ENCODE measurements at regions not wholly inside any gene's neighbourhood (a gene's known extent, or its start where the extent isn't known, plus 50 kb on each side); places are given as distances from the start of the nearest gene placed in this dataset.

DNA sequence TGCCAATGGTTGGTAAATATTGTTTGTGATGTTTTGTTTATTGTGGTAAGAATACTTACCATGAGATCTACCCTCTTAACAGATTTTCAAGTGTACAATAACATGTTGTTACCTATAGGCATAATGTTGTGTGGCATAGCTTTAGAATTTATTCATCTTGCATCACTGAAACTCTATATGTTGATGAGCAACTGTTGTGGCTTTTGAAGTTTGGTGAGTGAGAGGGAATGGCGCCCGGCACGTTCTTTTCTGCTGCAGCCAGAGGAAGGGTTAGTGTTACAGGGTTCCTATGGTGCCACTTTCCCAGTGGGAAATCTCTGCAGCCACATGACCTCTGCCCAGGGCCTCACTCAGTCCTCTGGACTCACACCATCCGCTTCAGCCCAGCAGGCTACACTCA lies 342.5 kb upstream of the ADGRL2 start:
- TF ChIP-seq, protein P1, sequence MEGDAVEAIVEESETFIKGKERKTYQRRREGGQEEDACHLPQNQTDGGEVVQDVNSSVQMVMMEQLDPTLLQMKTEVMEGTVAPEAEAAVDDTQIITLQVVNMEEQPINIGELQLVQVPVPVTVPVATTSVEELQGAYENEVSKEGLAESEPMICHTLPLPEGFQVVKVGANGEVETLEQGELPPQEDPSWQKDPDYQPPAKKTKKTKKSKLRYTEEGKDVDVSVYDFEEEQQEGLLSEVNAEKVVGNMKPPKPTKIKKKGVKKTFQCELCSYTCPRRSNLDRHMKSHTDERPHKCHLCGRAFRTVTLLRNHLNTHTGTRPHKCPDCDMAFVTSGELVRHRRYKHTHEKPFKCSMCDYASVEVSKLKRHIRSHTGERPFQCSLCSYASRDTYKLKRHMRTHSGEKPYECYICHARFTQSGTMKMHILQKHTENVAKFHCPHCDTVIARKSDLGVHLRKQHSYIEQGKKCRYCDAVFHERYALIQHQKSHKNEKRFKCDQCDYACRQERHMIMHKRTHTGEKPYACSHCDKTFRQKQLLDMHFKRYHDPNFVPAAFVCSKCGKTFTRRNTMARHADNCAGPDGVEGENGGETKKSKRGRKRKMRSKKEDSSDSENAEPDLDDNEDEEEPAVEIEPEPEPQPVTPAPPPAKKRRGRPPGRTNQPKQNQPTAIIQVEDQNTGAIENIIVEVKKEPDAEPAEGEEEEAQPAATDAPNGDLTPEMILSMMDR (IDR thresholded peaks at IDR 0.05): no peak
- no peak for TF ChIP-seq ZFX (IDR thresholded peaks at IDR 0.05; ENCODE audit: borderline replicate concordance)
